Ishikawa (cell line): ENCODE measurements at regions not wholly inside any gene's neighbourhood (a gene's known extent, or its start where the extent isn't known, plus 50 kb on each side); places are given as distances from the start of the nearest gene placed in this dataset.

Experiments
- CEBPB ChIP-seq: IDR thresholded peaks from 2 replicates; pipeline ENCODE4 v1.6.1; 2012
- CREB1 ChIP-seq: IDR thresholded peaks from 2 replicates; pipeline ENCODE4 v1.6.1; 2012; ENCODE audit warnings: low read depth
- EGR1 ChIP-seq: IDR thresholded peaks from 2 replicates; pipeline ENCODE4 v1.6.1; 2012
- EP300 ChIP-seq: IDR thresholded peaks from 2 replicates; pipeline ENCODE4 v1.6.1; 2012; ENCODE audit warnings: borderline replicate concordance
- MAX ChIP-seq: IDR thresholded peaks from 2 replicates; pipeline ENCODE4 v1.6.1; 2012
- NFIC ChIP-seq: IDR thresholded peaks from 2 replicates; pipeline ENCODE4 v1.6.1; 2012
- RAD21 ChIP-seq: IDR thresholded peaks from 2 replicates; pipeline ENCODE4 v1.6.1; 2012; ENCODE audit warnings: low read depth
- REST ChIP-seq: IDR thresholded peaks from 2 replicates; pipeline ENCODE4 v1.6.1; 2012; ENCODE audit warnings: low read depth, mild to moderate bottlenecking
- TAF1 ChIP-seq: IDR thresholded peaks from 2 replicates; pipeline ENCODE4 v1.6.1; 2012; ENCODE audit warnings: low read depth, mild to moderate bottlenecking
- TEAD4 ChIP-seq: IDR thresholded peaks from 2 replicates; pipeline ENCODE4 v1.6.1; 2012
- USF1 ChIP-seq: IDR thresholded peaks from 2 replicates; pipeline ENCODE4 v1.6.1; 2012
- YY1 ChIP-seq: IDR thresholded peaks from 2 replicates; pipeline ENCODE4 v1.6.1; 2012; ENCODE audit warnings: low read depth
- ZBTB7A ChIP-seq: IDR thresholded peaks from 2 replicates; pipeline ENCODE4 v1.6.1; 2012; ENCODE audit warnings: low read depth

- TF ChIP-seq TAF1, result no peak
- TF ChIP-seq TEAD4, result no peak
- no peak for TF ChIP-seq REST
- TF ChIP-seq CEBPB, result no peak
- TF ChIP-seq RAD21, result no peak
- no peak for TF ChIP-seq ZBTB7A
- no peak for TF ChIP-seq YY1
- no peak for TF ChIP-seq USF1
- no peak for TF ChIP-seq MAX
- no peak for TF ChIP-seq EGR1
- TF ChIP-seq NFIC, result no peak
- no peak for TF ChIP-seq EP300
- no peak for TF ChIP-seq CREB1
These were observed 162.0 kb downstream of the IPO8 start for GRCh38 chr12:30533558-30534265.
